ENCODE measurements at regions not wholly inside any gene's neighbourhood (a gene's known extent, or its start where the extent isn't known, plus 50 kb on each side); places are given as distances from the start of the nearest gene placed in this dataset.

DNA sequence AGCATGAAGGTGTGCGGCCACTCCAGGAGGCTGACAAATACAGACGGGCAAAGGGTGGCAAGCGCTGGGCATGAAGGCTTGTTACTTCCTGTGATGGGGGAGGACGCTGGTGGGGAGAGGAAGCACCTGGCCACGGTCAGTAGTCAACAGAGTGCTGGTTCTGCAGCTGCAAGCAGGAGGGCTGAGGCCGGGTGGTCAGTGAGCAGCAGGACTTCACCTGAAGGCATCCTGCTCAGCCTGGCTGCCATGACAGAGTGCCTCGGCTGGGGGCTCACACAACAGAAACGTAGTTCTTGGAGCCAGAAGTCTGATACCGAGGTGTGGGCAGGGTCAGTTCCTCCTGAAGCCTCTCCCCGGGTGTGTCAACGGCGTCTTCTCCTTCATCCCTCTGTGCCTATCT lies 118.6 kb upstream of the IRX4 start:
- Histone ChIP-seq H3K9ac (replicated peaks in 1 of 4; ENCODE audit: extremely low read depth in 1 of 4, low read depth in 3 of 4, low read length in 3 of 4) (no peak overlapping the region), H3K23me2 (ENCODE audit: low read depth, low read length) (no peaks in the 10 kb centered on the region), H3K18ac (ENCODE audit: extremely low read depth, low read length) (no peak overlapping the region), H2BK20ac (ENCODE audit: low read length) (no peak overlapping the region), H3K23ac (ENCODE audit: insufficient read length) (no peak overlapping the region), H2BK12ac (ENCODE audit: low read depth, low read length) (no peak overlapping the region), H3K79me1 (ENCODE audit: low read depth, low read length) (no peaks in the 10 kb centered on the region), H3K4me2 (ENCODE audit: insufficient read depth in 1 of 2, low read depth in 2 of 2, low read length in 2 of 2) (no peak overlapping the region), H3K79me2 (ENCODE audit: control insufficient read depth in 1 of 2, insufficient read depth in 2 of 2, low read length in 2 of 2) (no peaks in the 10 kb centered on the region), H3K56ac (replicated peaks; ENCODE audit: insufficient read length, low read depth, low read length) (no peak overlapping the region), H4K8ac (ENCODE audit: extremely low read depth, insufficient read depth, low read length) (no peak overlapping the region), H2AK5ac (ENCODE audit: low read depth, low read length) (no peak overlapping the region), H3K36me3 (ENCODE audit: control insufficient read depth in 2 of 4, insufficient read depth in 4 of 4, low read length in 3 of 4) (no peaks in the 10 kb centered on the region), H3K4me1 (replicated peaks in 1 of 4; ENCODE audit: control insufficient read depth in 3 of 4, insufficient read depth in 4 of 4, low read length in 3 of 4) (no peaks in the 10 kb centered on the region; a peak in 1 of 7 replicates), H3K4ac (replicated peaks; ENCODE audit: insufficient read length, low read depth, low read length) (no peak overlapping the region), H4K20me1 (replicated peaks in 1 of 2; ENCODE audit: control insufficient read depth in 1 of 2, insufficient read depth in 2 of 2, low read length in 2 of 2) (no peaks in the 10 kb centered on the region), H3K9me3 (ENCODE audit: insufficient read depth in 2 of 2, low read depth in 1 of 2, low read length in 1 of 2) (peaks cover 0 to 4% of the 10 kb centered on the region in 2 experiments; a peak in 1 of 4 replicates), H3K27ac (ENCODE audit: low read depth, low read length) (no peak overlapping the region), H3K14ac (ENCODE audit: insufficient read length) (no peak overlapping the region), H2AFZ (ENCODE audit: low read length) (no peak overlapping the region), H3K4me3 (ENCODE audit: extremely low read depth in 1 of 4, insufficient read depth in 2 of 4, low read depth in 3 of 4, low read length in 4 of 4) (no peak overlapping the region), H2BK15ac (ENCODE audit: low read length) (no peak overlapping the region), H2BK5ac (ENCODE audit: low read depth, low read length) (no peak overlapping the region), H3K27me3 (replicated peaks in 1 of 4; ENCODE audit: control insufficient read depth in 3 of 4, extremely low read depth in 1 of 4, insufficient read depth in 3 of 4, low read length in 3 of 4) (no peaks in the 10 kb centered on the region), H4K91ac (replicated peaks; ENCODE audit: insufficient read length, low read length) (no peak overlapping the region), H2BK120ac (replicated peaks; ENCODE audit: low read depth, low read length) (no peak overlapping the region), H4K5ac (ENCODE audit: insufficient read length, low read depth, low read length) (no peak overlapping the region)
- 90% methylated on average over 9 of the region's 12 CpGs; no CpG with 5 or more reads in 1 of the 2 experiments for whole genome bisulfite sequencing, 2 experiments (ENCODE audit: extremely low coverage in 1 of 2, insufficient coverage in 1 of 2, insufficient read length in 1 of 2, insufficient replicate concordance in 2 of 2, low coverage in 1 of 2, low lambda C conversion rate in 2 of 2, missing lambda C conversion rate in 1 of 2)
- CTCF ChIA-PET (ENCODE audit: partially characterized antibody) = no interaction called here
- DNase-seq (ENCODE audit: low read depth in 1 of 2, low spot score in 2 of 2) (no peak), FAIRE-seq (no peak)
- TF ChIP-seq NANOG (IDR thresholded peaks at IDR 0.05; ENCODE audit: insufficient read depth, low read depth, low read length, poor library complexity, severe bottlenecking) = no peak
- no peak for TF ChIP-seq SP1 (IDR thresholded peaks at IDR 0.05; ENCODE audit: low read depth, low read length)
- TF ChIP-seq CBX8 (IDR thresholded peaks at IDR 0.05; ENCODE audit: borderline replicate concordance, low read depth, low read length) = no peak
- TF ChIP-seq CBX5 (IDR thresholded peaks at IDR 0.05; ENCODE audit: low read depth, low read length) = no peak
- TF ChIP-seq ASH2L (IDR thresholded peaks at IDR 0.05; ENCODE audit: low read length) = no peak
- TF ChIP-seq BRCA1 (IDR thresholded peaks at IDR 0.05; ENCODE audit: low read depth, low read length) = no peak
- no peak for TF ChIP-seq RNF2 (IDR thresholded peaks at IDR 0.05; ENCODE audit: borderline replicate concordance, low read depth, low read length, missing control alignments, poor library complexity, severe bottlenecking)
- no peak for TF ChIP-seq JUN (IDR thresholded peaks at IDR 0.05; ENCODE audit: low read depth, low read length)
- no peak for TF ChIP-seq EP300 (IDR thresholded peaks at IDR 0.05; ENCODE audit: borderline replicate concordance in 1 of 2, low read depth in 2 of 2, low read length in 2 of 2)
- POLR2A ChIA-PET (ENCODE audit: partially characterized antibody) = no interaction called here

All from H1 (cell line).